ENCODE measurements at regions not wholly inside any gene's neighbourhood (a gene's known extent, or its start where the extent isn't known, plus 50 kb on each side); places are given as distances from the start of the nearest gene placed in this dataset.

DNA sequence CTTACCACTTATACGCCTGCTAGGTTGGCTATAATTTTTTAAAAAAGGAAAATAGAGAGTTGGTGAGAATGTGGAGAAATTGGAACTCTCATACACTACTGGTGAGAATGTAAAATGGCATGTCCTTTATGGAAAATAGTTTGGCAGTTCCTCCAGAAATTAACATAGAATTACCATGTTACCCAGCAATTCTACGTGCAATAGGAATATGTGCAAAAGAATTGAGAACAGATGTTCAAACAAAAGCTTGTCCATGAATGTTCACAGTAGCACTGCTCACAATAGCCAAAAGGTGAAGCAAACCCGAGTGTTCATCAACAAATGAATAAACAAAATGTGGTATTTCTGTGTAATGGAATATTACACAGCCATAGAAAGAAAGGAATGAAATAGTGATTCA lies 592.2 kb downstream of the DHX35 start:
- DNase-seq (ENCODE audit: low read depth), result no peak

- DNase-seq (ENCODE audit: low read depth), result no peak
These were observed 591.0 kb downstream of the DHX35 start for GRCh38 chr20:39553120-39553519.

- no peak for DNase-seq (ENCODE audit: low read depth)
These were observed 587.6 kb downstream of the DHX35 start for GRCh38 chr20:39549733-39550132.

- no peak for DNase-seq (ENCODE audit: low read depth)
These were observed 585.6 kb downstream of the DHX35 start for GRCh38 chr20:39547546-39548408.

DNA sequence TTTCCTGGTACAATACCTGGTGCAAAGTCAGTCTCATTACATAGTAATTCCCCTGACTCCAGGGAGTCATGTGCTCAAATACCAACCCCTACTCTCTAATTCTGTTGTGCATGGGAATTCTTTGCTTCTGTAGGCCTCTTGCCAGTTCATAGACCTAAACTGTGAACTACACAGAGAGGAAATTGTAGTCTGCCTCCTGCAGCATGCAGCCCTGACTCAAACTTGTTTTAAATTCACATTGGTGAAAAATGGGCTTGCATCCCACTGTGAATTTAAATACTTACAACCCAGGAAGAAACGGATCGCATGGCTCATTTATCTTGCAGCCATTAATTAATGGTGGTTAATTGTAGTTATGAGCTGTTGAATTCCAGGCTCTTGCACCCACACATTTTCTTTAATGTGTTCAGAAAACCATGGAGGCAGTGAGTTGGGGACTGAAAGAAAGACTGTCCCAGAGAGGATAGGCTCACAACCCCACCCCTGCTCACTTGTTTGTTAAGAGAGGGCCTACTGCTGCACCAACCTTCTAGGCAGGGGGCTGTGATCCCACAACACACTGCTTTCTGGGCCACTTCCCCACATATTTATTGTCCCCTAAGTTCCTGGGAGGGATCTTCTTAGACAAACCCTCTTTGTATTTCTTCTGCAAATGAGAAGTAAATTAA lies 579.1 kb downstream of the DHX35 start:
- no peak for DNase-seq (ENCODE audit: low read depth)

- no peak for DNase-seq (ENCODE audit: low read depth)
These were observed 576.2 kb downstream of the DHX35 start for GRCh38 chr20:39538317-39538716.

GRCh38 chr20:39535301-39535700 lies 573.2 kb downstream of the DHX35 start:
- DNase-seq (ENCODE audit: low read depth), result no peak

GRCh38 chr20:39534846-39535245 lies 572.7 kb downstream of the DHX35 start:
- no peak for DNase-seq (ENCODE audit: low read depth)

DNA sequence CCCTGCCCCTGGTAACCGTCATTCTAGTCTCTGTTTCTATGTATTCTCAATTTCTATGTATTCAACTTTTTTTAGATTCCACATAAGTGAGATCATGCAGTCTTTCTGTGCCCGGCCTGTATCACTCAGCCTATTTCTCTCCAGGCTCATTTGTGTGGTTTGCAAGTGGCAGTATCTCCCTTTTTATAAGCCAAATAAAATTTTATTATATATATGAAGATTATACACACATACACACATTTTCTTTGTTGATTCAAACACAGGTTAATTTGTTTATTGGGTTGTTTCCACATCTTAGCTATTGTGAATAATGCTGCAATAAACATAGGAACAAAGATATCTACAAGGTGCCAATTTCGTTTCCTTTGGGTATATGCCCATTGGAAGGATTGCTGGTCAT lies 571.7 kb downstream of the DHX35 start:
- no peak for DNase-seq (ENCODE audit: low read depth)

GRCh38 chr20:39532205-39532604 lies 570.1 kb downstream of the DHX35 start:
- no peak for DNase-seq (ENCODE audit: low read depth)

GRCh38 chr20:39528436-39528835 lies 566.3 kb downstream of the DHX35 start:
- no peak for DNase-seq (ENCODE audit: low read depth)

GRCh38 chr20:39524371-39524911 lies 562.3 kb downstream of the DHX35 start:
- DNase-seq (ENCODE audit: low read depth), result no peak

DNA sequence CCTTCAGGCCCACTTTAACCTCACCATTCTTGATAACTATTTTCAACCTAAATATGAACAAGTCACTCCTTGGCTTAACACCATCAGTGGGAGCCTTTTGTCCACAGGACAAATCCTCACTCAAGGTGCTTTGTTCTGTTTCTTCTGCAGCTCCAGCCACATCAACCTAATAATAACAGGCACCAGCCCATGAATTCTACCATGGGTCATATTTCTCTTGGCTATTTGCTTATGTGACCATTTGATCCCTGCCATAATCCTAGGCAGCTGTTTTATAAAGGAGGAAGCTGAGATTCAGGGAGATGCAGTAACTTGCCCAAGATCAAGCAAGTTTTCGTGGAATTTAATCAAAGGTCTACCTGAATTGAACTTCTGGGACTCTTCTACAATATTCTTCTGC lies 561.3 kb downstream of the DHX35 start:
- DNase-seq (ENCODE audit: low read depth), result no peak

GRCh38 chr20:39518654-39519053 lies 556.5 kb downstream of the DHX35 start:
- no peak for DNase-seq (ENCODE audit: low read depth)

DNA sequence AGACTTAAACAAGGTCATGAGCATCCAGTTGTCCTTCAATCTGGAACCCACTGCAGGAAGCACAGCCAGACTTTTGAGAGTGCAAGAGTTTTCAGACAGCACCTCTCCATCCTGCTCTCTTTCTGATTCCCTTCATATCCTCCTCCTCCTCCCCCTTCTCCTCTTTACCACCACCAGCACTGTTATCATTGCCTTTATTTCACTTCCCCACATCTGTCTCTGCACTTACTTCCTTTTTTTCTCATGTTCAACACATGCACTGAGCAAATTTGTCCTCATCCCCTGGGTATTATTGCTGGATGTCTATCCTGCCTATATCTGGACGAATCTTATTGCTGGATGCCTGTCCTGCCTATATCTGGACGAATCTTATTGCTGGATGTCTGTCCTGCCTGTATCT lies 554.8 kb downstream of the DHX35 start:
- no peak for DNase-seq (ENCODE audit: low read depth)

DNA sequence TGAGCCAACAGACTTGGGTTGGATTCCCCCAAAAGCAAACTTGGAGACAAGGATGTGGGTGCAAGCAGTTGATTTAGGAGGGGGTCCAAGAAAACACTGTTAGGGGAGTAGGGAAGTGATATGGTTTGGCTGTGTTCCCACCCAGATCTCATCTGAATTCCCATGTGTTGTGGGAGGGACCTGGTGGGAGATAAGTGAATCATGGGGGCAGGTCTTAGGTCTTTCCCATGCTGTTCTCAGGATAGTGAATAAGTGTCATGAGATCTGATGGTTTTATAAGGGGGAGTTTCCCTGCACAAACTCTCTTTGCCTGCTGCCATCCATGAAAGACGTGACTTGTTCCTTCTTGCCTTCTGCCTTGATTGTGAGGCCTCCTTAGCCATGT lies 542.6 kb downstream of the DHX35 start:
- no peak for DNase-seq (ENCODE audit: low read depth)

DNA sequence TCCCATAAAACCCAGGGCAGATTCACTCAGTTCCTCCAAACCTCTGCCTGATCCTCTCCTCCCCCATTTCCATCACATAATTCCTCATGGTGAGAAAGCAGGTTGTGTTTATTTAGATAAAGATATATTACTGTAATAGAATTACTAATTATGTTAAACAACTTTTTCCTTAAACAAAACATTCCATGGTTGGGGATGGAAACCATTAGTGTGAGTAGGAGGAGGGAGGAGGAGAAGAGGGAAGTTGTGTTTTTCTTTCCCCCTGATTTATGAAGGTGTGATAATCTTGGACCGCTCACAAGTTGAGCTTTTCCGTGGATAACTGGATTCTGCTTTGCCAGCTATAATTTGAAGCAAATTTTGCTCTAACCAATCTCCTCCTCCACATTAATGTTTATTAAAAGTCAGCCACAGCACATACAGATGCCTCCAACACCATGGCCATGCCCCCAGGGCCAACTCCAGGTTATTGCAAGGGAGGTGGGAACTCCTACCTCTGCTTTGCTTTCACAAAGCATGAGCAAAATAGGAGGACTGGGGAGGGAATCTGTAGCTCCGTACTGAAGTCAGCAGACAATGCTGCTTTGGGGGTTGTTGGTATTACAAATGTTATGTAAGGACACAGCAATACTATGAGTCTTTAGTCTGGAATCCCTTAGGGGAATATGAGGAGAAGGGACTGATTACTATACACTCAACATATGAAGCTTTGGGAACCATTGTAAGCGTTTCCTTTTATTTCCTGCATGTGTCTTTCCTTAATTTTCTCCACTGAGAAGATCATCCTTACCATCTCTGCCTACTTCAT lies 542.0 kb downstream of the DHX35 start:
- no peak for DNase-seq (ENCODE audit: low read depth)

- DNase-seq (ENCODE audit: low read depth), result no peak
These were observed 530.2 kb downstream of the DHX35 start for GRCh38 chr20:39492223-39492797.

DNA sequence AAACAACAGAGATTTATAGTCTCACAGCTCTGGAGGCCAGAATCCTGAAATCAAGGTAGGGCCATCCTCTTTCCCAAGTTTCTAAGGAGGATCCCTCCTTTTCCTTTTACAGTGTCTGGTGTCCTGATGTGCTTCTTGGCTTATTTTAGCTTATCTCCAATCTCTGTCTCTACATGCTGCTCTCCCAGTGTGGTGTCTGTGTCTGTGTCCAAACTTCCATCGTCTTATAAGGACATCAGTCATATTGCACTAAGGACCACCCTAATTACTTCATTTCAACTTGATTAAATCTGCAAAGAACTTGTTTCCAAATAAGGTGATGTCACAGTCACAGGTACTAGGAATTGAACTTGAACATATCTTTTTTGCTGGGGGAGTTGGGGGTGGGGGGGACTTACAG lies 529.6 kb downstream of the DHX35 start:
- DNase-seq (ENCODE audit: low read depth), result no peak

GRCh38 chr20:39489986-39490560 lies 527.9 kb downstream of the DHX35 start:
- DNase-seq (ENCODE audit: low read depth), result no peak

GRCh38 chr20:39480276-39481043 lies 518.3 kb downstream of the DHX35 start:
- no peak for DNase-seq (ENCODE audit: low read depth)

Data from stimulated activated CD4-positive, alpha-beta T cell treated with anti-CD3 and anti-CD28 coated beads, Interleukin-2, amount 100 ng/mL, for 4 hours (primary cell).